Large intestine (tissue), 3 donors: ENCODE measurements at regions not wholly inside any gene's neighbourhood (a gene's known extent, or its start where the extent isn't known, plus 50 kb on each side); places are given as distances from the start of the nearest gene placed in this dataset.
"Not testable (repeated sequence)": the region's sequence is repeated elsewhere in the genome, so short reads cannot be mapped to it uniquely, and the experiment has no call there.

Source experiments
- DNase-seq, 2 donors: peaks; one replicate each; pipeline versions ENCODE4 v3.0.0 to v3.0.0-alpha.2; 2013
- H3K27ac ChIP-seq: one replicate; pipeline ENCODE4 v1.5.1; 2013; ENCODE audit warnings: low read length
- H3K27me3 ChIP-seq: 2 replicates; pipeline ENCODE4 v1.6.1; 2013; ENCODE audit warnings: low read length; ENCODE audit not compliant: control insufficient read depth, insufficient read depth
- H3K36me3 ChIP-seq: 2 replicates; pipeline ENCODE4 v1.6.1; 2013; ENCODE audit warnings: low read length; ENCODE audit not compliant: control insufficient read depth, insufficient read depth
- H3K4me1 ChIP-seq: one replicate; pipeline ENCODE4 v1.6.1; 2013; ENCODE audit warnings: low read length; ENCODE audit not compliant: control insufficient read depth, insufficient read depth
- H3K4me3 ChIP-seq: one replicate; pipeline ENCODE4 v1.5.1; 2013; ENCODE audit warnings: low read length
- H3K9me3 ChIP-seq: one replicate; pipeline ENCODE4 v1.6.1; 2013; ENCODE audit warnings: mild to moderate bottlenecking, low read depth, low read length, moderate library complexity; ENCODE audit not compliant: control insufficient read depth
- WGBS: methylation state at CpG from one replicate; pipeline ENCODE4 v1.1.5; 2013; ENCODE audit warnings: low lambda C conversion rate; ENCODE audit not compliant: insufficient coverage; 5-methylcytosine and 5-hydroxymethylcytosine counted together

GRCh38 chr14:35925319-35925718 lies 99.2 kb downstream of the BRMS1L start:
- H3K4me3 ChIP-seq: no peak overlapping the region
- no peaks in the 10 kb centered on the region for H3K36me3 ChIP-seq
- DNase-seq: no peak
- no peaks in the 10 kb centered on the region for H3K9me3 ChIP-seq
- no peak overlapping the region for H3K27ac ChIP-seq
- H3K4me1 ChIP-seq: no peaks in the 10 kb centered on the region
- H3K27me3 ChIP-seq: no peaks in the 10 kb centered on the region
- no CpG with 5 or more reads among the region's 3 CpGs for WGBS

GRCh38 chr14:35922590-35922989 lies 96.5 kb downstream of the BRMS1L start:
- not testable (repeated sequence) for DNase-seq, H3K27me3 ChIP-seq, H3K27ac ChIP-seq, H3K4me1 ChIP-seq, H3K36me3 ChIP-seq, H3K9me3 ChIP-seq, H3K4me3 ChIP-seq
- WGBS: no CpG with 5 or more reads among the region's 4 CpGs

- H3K4me3 ChIP-seq: no peak overlapping the region
- no peaks in the 10 kb centered on the region for H3K27me3 ChIP-seq
- no peak overlapping the region for H3K27ac ChIP-seq
- H3K36me3 ChIP-seq: no peaks in the 10 kb centered on the region
- DNase-seq: no peak
- H3K4me1 ChIP-seq: no peaks in the 10 kb centered on the region
- H3K9me3 ChIP-seq: no peaks in the 10 kb centered on the region
Observed at GRCh38 chr14:35921745-35922144, 95.6 kb downstream of the BRMS1L start.
